ENCODE measurements at regions not wholly inside any gene's neighbourhood (a gene's known extent, or its start where the extent isn't known, plus 50 kb on each side); places are given as distances from the start of the nearest gene placed in this dataset.

- H3K36me3 ChIP-seq: no peaks in the 10 kb centered on the region
- no peak for TF ChIP-seq CTCF (IDR thresholded peaks at IDR 0.05)
- no peak for TF ChIP-seq POLR2A (IDR thresholded peaks at IDR 0.05)
- no peak overlapping the region for H3K4me3 ChIP-seq
- H3K27me3 ChIP-seq: no peaks in the 10 kb centered on the region
- WGBS, 2 donors: 67 to 73% methylated on average over 4 of the region's 4 CpGs
- no peak overlapping the region for H3K27ac ChIP-seq
- intact Hi-C loops (cut with DNase I): no loop called here
- DNase-seq: no peak
- no peaks in the 10 kb centered on the region for H3K4me1 ChIP-seq
- no peaks in the 10 kb centered on the region for H3K9me3 ChIP-seq
These were observed 1571.6 kb downstream of the AACS start for GRCh38 chr12:126636821-126637220.

- WGBS, 2 donors: 29 to 47% methylated on average over 2 of the region's 2 CpGs
These were observed 1579.2 kb downstream of the AACS start for GRCh38 chr12:126644236-126645020.

GRCh38 chr12:126648074-126648473 is 1582.8 kb downstream of the AACS start:
- no peak for TF ChIP-seq CTCF (IDR thresholded peaks at IDR 0.05)
- no peak for TF ChIP-seq POLR2A (IDR thresholded peaks at IDR 0.05)
- Histone ChIP-seq H3K36me3 (no peaks in the 10 kb centered on the region), H3K27ac (no peak overlapping the region), H3K4me1 (no peaks in the 10 kb centered on the region), H3K4me3 (no peak overlapping the region), H3K9me3 (no peaks in the 10 kb centered on the region), H3K27me3 (no peaks in the 10 kb centered on the region)
- intact Hi-C loops (cut with DNase I): no loop called here
- no peak for DNase-seq
- 41 to 42% methylated on average over 3 to 5 of the region's 5 CpGs for WGBS, 2 donors

More at GRCh38 chr12:126644236-126645020, 1579.2 kb downstream of the AACS start:
- intact Hi-C loops (cut with DNase I): no loop called here
- TF ChIP-seq POLR2A (IDR thresholded peaks at IDR 0.05): no peak
- no peak for TF ChIP-seq CTCF (IDR thresholded peaks at IDR 0.05)
- Histone ChIP-seq H3K27ac (no peak overlapping the region), H3K27me3 (no peaks in the 10 kb centered on the region), H3K4me1 (no peaks in the 10 kb centered on the region), H3K4me3 (no peak overlapping the region), H3K9me3 (no peaks in the 10 kb centered on the region), H3K36me3 (no peaks in the 10 kb centered on the region)
- DNase-seq: no peak

- no peak for TF ChIP-seq CTCF (IDR thresholded peaks at IDR 0.05)
- no peak for TF ChIP-seq POLR2A (IDR thresholded peaks at IDR 0.05)
- Histone ChIP-seq H3K36me3 (no peaks in the 10 kb centered on the region), H3K9me3 (no peaks in the 10 kb centered on the region), H3K4me1 (no peaks in the 10 kb centered on the region), H3K27ac (no peak overlapping the region), H3K4me3 (no peak overlapping the region), H3K27me3 (no peaks in the 10 kb centered on the region)
- intact Hi-C loops (cut with DNase I): no loop called here
- no peak for DNase-seq
- WGBS, 2 donors: 79 to 86% methylated on average over 5 of the region's 5 CpGs
These were observed 1585.9 kb downstream of the AACS start for GRCh38 chr12:126651133-126651532.

DNA sequence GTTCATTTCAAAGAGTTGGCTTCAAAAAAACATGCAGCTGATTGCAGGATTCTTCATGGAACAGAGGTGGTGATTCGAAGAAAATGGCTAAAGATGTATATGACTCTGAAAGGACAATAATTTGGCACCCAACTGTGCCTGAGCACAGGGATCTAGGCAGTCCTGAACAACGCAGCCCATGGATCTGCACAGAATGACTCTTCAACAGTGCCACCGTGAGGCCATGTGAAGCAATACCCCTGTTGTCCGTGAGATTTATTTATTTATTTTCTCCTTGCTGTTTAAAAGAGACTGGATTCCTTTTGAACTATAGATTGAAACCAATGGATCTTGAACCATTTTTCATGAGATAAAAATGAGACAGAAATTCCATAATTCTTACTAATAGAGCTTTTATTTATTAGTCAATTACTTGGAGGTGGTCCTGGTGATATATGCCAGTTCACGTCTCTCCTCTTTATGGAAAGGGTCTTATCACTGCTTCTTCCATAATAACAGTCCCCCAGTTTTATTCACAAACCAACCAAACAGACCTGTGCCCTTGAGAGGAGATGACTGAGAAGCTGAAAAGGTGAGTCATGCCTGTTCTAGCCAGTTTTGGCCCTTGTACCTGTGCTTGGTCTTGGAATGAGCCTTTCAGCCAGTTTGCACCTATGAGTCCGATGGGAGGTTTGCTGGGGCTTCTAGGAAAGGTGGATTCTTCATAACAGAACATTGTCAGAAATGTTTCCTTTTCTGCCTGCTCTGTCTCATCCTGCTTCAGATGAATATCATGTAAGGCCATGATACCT is 1598.3 kb downstream of the AACS start:
- WGBS, 2 donors: 37 to 41% methylated on average over 6 of the region's 6 CpGs
- intact Hi-C loops (cut with DNase I): no loop called here
- H3K27me3 ChIP-seq: no peaks in the 10 kb centered on the region

More for the DNA sequence above, 1598.3 kb downstream of the AACS start:
- Histone ChIP-seq H3K4me3 (no peak overlapping the region), H3K36me3 (no peaks in the 10 kb centered on the region), H3K4me1 (no peaks in the 10 kb centered on the region), H3K27ac (no peak overlapping the region), H3K9me3 (peaks cover 0 to 8% (median 5%) of the 10 kb centered on the region in 3 donors)
- DNase-seq: no peak
- TF ChIP-seq POLR2A (IDR thresholded peaks at IDR 0.05) (no peak), CTCF (IDR thresholded peaks at IDR 0.05) (peak in 1 of 6 experiments; percentile 47)
